Ammon's horn (tissue), 1 donor: ENCODE measurements at regions not wholly inside any gene's neighbourhood (a gene's known extent, or its start where the extent isn't known, plus 50 kb on each side); places are given as distances from the start of the nearest gene placed in this dataset.
"Not testable (repeated sequence)": the region's sequence is repeated elsewhere in the genome, so short reads cannot be mapped to it uniquely, and the experiment has no call there.

Experiments used
- DNase-seq: peaks from one replicate; pipeline ENCODE4 v3.0.0-alpha.2; 2016; ENCODE audit warnings: low spot score

- no peak for DNase-seq
Observed at GRCh38 chrX:150052226-150052625, 113.9 kb upstream of the EOLA2 start.

GRCh38 chrX:150058728-150059127 is 120.4 kb upstream of the EOLA2 start:
- DNase-seq = no peak

GRCh38 chrX:150060406-150060805 is 122.1 kb upstream of the EOLA2 start:
- no peak for DNase-seq

- no peak for DNase-seq
Observed at GRCh38 chrX:150062292-150063137, 124.2 kb upstream of the EOLA2 start.

- DNase-seq = no peak
Observed at GRCh38 chrX:150063138-150063518, 124.8 kb upstream of the EOLA2 start.

- peak; percentile 8 for DNase-seq
Observed at GRCh38 chrX:150063674-150064073, 125.4 kb upstream of the EOLA2 start.

GRCh38 chrX:150074175-150074574 is 135.9 kb upstream of the EOLA2 start:
- DNase-seq = no peak

GRCh38 chrX:150080497-150080896 is 142.2 kb upstream of the EOLA2 start:
- no peak for DNase-seq

- DNase-seq = no peak
Observed at GRCh38 chrX:150081076-150081475, 142.8 kb upstream of the EOLA2 start.

- no peak for DNase-seq
Observed at GRCh38 chrX:150084496-150085229, 146.4 kb upstream of the EOLA2 start.

- DNase-seq = no peak
Observed at GRCh38 chrX:150085881-150086280, 147.6 kb upstream of the EOLA2 start.

- no peak for DNase-seq
Observed at GRCh38 chrX:150086371-150086770, 148.1 kb upstream of the EOLA2 start.

- DNase-seq = no peak
Observed at GRCh38 chrX:150087612-150088011, 149.3 kb upstream of the EOLA2 start.

- DNase-seq = no peak
Observed at GRCh38 chrX:150088042-150088441, 149.8 kb upstream of the EOLA2 start.

GRCh38 chrX:150088766-150089518 is 150.7 kb upstream of the EOLA2 start:
- DNase-seq = no peak

GRCh38 chrX:150091300-150091699 is 153.0 kb upstream of the EOLA2 start:
- not testable (repeated sequence) for DNase-seq

- DNase-seq = no peak
Observed at GRCh38 chrX:150092549-150092948, 154.3 kb upstream of the EOLA2 start.

GRCh38 chrX:150094375-150094774 is 156.1 kb upstream of the EOLA2 start:
- no peak for DNase-seq

- no peak for DNase-seq
Observed at GRCh38 chrX:150094996-150095395, 156.7 kb upstream of the EOLA2 start.

GRCh38 chrX:150099316-150099715 is 161.0 kb upstream of the EOLA2 start:
- DNase-seq = no peak

- DNase-seq = no peak
Observed at GRCh38 chrX:150100261-150100660, 162.0 kb upstream of the EOLA2 start.

GRCh38 chrX:150118476-150118875 is 180.2 kb upstream of the EOLA2 start:
- no peak for DNase-seq

- DNase-seq = no peak
Observed at GRCh38 chrX:150119323-150119722, 181.0 kb upstream of the EOLA2 start.
